TTC549 (cell line): ENCODE measurements at regions not wholly inside any gene's neighbourhood (a gene's known extent, or its start where the extent isn't known, plus 50 kb on each side); places are given as distances from the start of the nearest gene placed in this dataset.

Source experiments
- FAIRE-seq: peaks from 2 replicates; lab custom pipeline; 2012; peaks lifted over from hg19 to GRCh38; lab: Jason Lieb, UNC

GRCh38 chr13:106660746-106661625 lies 93.0 kb upstream of the ARGLU1 start:
- FAIRE-seq, result no peak

GRCh38 chr13:106657104-106657503 lies 89.2 kb upstream of the ARGLU1 start:
- FAIRE-seq, result no peak

- no peak for FAIRE-seq
Observed at GRCh38 chr13:106656186-106656585, 88.2 kb upstream of the ARGLU1 start.

- FAIRE-seq, result no peak
Observed at GRCh38 chr13:106651442-106651841, 83.5 kb upstream of the ARGLU1 start.

- FAIRE-seq, result no peak
Observed at GRCh38 chr13:106650690-106651205, 82.8 kb upstream of the ARGLU1 start.

GRCh38 chr13:106649495-106649894 lies 81.6 kb upstream of the ARGLU1 start:
- no peak for FAIRE-seq

- no peak for FAIRE-seq
Observed at GRCh38 chr13:106640515-106640914, 72.6 kb upstream of the ARGLU1 start.

GRCh38 chr13:106637519-106637918 lies 69.6 kb upstream of the ARGLU1 start:
- FAIRE-seq, result no peak

GRCh38 chr13:106636492-106636891 lies 68.6 kb upstream of the ARGLU1 start:
- no peak for FAIRE-seq

- FAIRE-seq, result no peak
Observed at GRCh38 chr13:106635616-106636015, 67.7 kb upstream of the ARGLU1 start.

GRCh38 chr13:106633321-106633720 lies 65.4 kb upstream of the ARGLU1 start:
- FAIRE-seq, result no peak

- FAIRE-seq, result no peak
Observed at GRCh38 chr13:106630650-106631049, 62.7 kb upstream of the ARGLU1 start.

GRCh38 chr13:106630162-106630561 lies 62.2 kb upstream of the ARGLU1 start:
- FAIRE-seq, result no peak

- no peak for FAIRE-seq
Observed at GRCh38 chr13:106628936-106629659, 61.2 kb upstream of the ARGLU1 start.

- no peak for FAIRE-seq
Observed at GRCh38 chr13:106626473-106626872, 58.5 kb upstream of the ARGLU1 start.

- no peak for FAIRE-seq
Observed at GRCh38 chr13:106625578-106625977, 57.6 kb upstream of the ARGLU1 start.

- no peak for FAIRE-seq
Observed at GRCh38 chr13:106623799-106624460, 56.0 kb upstream of the ARGLU1 start.

- no peak for FAIRE-seq
Observed at GRCh38 chr13:106621833-106622232, 53.9 kb upstream of the ARGLU1 start.

GRCh38 chr13:106619688-106620555 lies 52.0 kb upstream of the ARGLU1 start:
- FAIRE-seq, result peak; percentile 68
